ENCODE measurements at regions not wholly inside any gene's neighbourhood (a gene's known extent, or its start where the extent isn't known, plus 50 kb on each side); places are given as distances from the start of the nearest gene placed in this dataset.

DNA sequence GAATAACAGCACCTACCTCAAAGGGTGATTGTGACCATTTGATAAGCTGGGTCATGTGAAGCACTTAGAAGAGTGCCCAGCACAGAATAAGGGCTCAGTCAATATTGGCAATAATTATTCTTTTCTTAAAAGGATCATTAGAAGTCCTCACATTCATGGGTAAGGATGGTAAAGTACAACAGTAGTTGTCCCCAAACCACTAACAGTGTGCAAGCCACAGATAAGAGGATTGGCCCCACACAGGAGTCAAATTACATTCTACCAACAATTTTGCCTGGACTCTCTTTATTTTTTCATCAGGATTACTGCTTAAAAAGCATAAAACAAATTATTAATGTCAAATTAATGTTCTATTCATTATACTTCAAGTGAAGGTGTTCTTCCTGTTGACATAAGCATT, 271.5 kb upstream of the PDGFD start:
- no peak for DNase-seq
- Histone ChIP-seq H3K27ac (no peak overlapping the region), H3K27me3 (no peaks in the 10 kb centered on the region), H3K9me3 (peaks cover 0 to 5% (median 0%) of the 10 kb centered on the region in 12 donors), H3K4me3 (no peak overlapping the region), H3K36me3 (no peaks in the 10 kb centered on the region), H3K4me1 (peaks cover 0 to 6% (median 0%) of the 10 kb centered on the region in 12 donors)
- intact Hi-C loops (cut with DNase I), result no loop called here
- no peak for TF ChIP-seq POLR2A (IDR thresholded peaks at IDR 0.05)
- TF ChIP-seq, protein P1, sequence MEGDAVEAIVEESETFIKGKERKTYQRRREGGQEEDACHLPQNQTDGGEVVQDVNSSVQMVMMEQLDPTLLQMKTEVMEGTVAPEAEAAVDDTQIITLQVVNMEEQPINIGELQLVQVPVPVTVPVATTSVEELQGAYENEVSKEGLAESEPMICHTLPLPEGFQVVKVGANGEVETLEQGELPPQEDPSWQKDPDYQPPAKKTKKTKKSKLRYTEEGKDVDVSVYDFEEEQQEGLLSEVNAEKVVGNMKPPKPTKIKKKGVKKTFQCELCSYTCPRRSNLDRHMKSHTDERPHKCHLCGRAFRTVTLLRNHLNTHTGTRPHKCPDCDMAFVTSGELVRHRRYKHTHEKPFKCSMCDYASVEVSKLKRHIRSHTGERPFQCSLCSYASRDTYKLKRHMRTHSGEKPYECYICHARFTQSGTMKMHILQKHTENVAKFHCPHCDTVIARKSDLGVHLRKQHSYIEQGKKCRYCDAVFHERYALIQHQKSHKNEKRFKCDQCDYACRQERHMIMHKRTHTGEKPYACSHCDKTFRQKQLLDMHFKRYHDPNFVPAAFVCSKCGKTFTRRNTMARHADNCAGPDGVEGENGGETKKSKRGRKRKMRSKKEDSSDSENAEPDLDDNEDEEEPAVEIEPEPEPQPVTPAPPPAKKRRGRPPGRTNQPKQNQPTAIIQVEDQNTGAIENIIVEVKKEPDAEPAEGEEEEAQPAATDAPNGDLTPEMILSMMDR (IDR thresholded peaks at IDR 0.05), result no peak
- ATAC-seq, result no peak

- Histone ChIP-seq H3K27ac (no peak overlapping the region), H3K36me3 (no peaks in the 10 kb centered on the region), H3K27me3 (no peaks in the 10 kb centered on the region), H3K4me1 (peaks cover 0 to 6% (median 0%) of the 10 kb centered on the region in 12 donors), H3K9me3 (peaks cover 0 to 5% (median 0%) of the 10 kb centered on the region in 12 donors), H3K4me3 (no peak overlapping the region)
- no peak for TF ChIP-seq POLR2A (IDR thresholded peaks at IDR 0.05)
- TF ChIP-seq, protein P1 (IDR thresholded peaks at IDR 0.05), result no peak
- intact Hi-C loops (cut with DNase I), result no loop called here
- 79 to 87% (median 85%) methylated on average over 3 of the region's 3 CpGs for WGBS, 4 donors
- no peak for DNase-seq
- ATAC-seq, result no peak
Observed at GRCh38 chr11:104433751-104434150, 269.8 kb upstream of the PDGFD start.

- TF ChIP-seq, protein P1 (IDR thresholded peaks at IDR 0.05), result no peak
- no peak for TF ChIP-seq POLR2A (IDR thresholded peaks at IDR 0.05)
- WGBS, 4 donors, result 48 to 58% (median 53%) methylated on average over 1 of the region's 1 CpG
Observed at GRCh38 chr11:104432981-104433380, 269.0 kb upstream of the PDGFD start.

DNA sequence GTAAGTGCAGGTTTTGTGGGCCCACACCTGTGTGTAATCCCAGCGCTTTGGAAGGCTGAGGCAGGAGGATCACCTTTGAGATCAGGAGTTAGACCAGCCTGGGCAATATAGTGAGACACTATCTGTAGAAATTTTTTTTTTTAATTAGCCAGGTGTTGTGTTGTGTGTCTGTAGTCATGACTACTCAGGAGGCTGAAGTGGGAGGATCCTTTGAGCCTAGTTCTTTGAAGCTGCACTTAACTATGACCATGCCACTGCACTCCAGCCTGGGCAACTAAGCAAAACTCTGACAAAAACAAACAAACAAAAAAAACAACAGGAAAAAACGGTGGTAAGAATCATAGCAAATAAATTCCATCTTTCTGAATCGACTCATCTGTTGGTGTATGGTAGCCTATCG, 268.6 kb upstream of the PDGFD start:
- Histone ChIP-seq H3K36me3 (no peaks in the 10 kb centered on the region), H3K4me3 (no peak overlapping the region), H3K27ac (no peak overlapping the region), H3K9me3 (no peaks in the 10 kb centered on the region), H3K4me1 (peaks cover 0 to 6% (median 0%) of the 10 kb centered on the region in 12 donors), H3K27me3 (no peaks in the 10 kb centered on the region)
- no peak for ATAC-seq
- intact Hi-C loops (cut with DNase I), result no loop called here
- no peak for DNase-seq
- WGBS, 4 donors, result 69 to 74% (median 72%) methylated on average over 4 of the region's 4 CpGs
- TF ChIP-seq, protein P1 (IDR thresholded peaks at IDR 0.05), result no peak
- TF ChIP-seq POLR2A (IDR thresholded peaks at IDR 0.05), result no peak

More at GRCh38 chr11:104432981-104433380, 269.0 kb upstream of the PDGFD start:
- H3K27me3 ChIP-seq, result no peaks in the 10 kb centered on the region
- intact Hi-C loops (cut with DNase I), result no loop called here
- no peaks in the 10 kb centered on the region for H3K36me3 ChIP-seq
- peaks cover 0 to 6% (median 0%) of the 10 kb centered on the region in 12 donors for H3K4me1 ChIP-seq
- no peak overlapping the region for H3K27ac ChIP-seq
- peaks cover 0 to under 1% (median 0%) of the 10 kb centered on the region in 12 donors for H3K9me3 ChIP-seq
- no peak for DNase-seq
- H3K4me3 ChIP-seq, result no peak overlapping the region
- ATAC-seq, result no peak
